ENCODE measurements at regions not wholly inside any gene's neighbourhood (a gene's known extent, or its start where the extent isn't known, plus 50 kb on each side); places are given as distances from the start of the nearest gene placed in this dataset.
A peak's percentile ranks its signal among the peaks of the same experiment; 100 is the strongest.

DNA sequence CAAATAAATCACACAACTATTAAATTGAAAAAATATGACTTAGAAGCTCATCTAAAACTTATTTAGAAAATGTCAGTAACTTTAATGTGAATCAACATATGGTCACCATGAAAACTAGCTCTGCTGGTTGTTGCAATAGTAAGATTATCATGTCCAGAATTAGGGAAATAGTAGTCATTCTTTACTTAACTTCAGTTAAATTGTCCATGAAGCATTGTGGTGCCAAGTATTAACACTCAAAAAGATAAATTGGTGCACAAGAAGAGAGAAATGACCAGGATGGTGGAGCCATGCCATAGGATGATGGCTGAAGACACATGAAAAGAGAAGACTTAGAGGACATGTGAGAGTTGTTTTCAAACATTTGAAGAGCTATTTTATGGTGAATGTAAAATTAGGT, 130.2 kb upstream of the PTGFR start:
- DNase-seq (ENCODE audit: low read depth) = no peak
- no peaks in the 10 kb centered on the region for H3K27me3 ChIP-seq (ENCODE audit: control insufficient read depth, insufficient read depth, low read length)
- CTCF ChIA-PET = interaction anchor here (0.9 kb wide), 1 partner anchor 21 kb away, joined by 3 read pairs; no protein-coding TSS in a partner anchor
- H3K4me3 ChIP-seq (ENCODE audit: low read depth, low read length) = no peak overlapping the region
- H3K36me3 ChIP-seq (ENCODE audit: control insufficient read depth, insufficient read depth, low read length) = no peaks in the 10 kb centered on the region
- POLR2A ChIA-PET = no interaction called here
- TF ChIP-seq CTCF (IDR thresholded peaks at IDR 0.05; ENCODE audit: insufficient read depth, low read depth, low read length) = no peak

DNA sequence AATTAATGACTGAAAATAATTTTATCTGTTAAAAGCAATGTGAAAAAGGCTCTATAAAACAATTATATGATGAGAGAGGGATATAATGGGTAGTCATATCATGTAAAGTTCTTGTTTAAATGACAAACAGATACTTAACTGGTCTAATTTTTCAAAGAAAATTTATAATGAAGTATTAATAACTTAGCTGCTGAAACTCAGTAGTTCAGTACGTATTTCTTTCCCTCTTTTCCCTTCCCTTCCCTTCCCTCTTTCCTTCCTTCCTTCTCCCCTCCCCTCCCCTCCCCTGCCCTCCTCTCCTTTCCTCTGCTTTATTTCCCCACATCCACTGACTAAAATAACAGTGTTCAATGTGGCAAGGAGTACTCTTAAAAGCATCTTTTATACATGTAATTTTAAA, 123.1 kb upstream of the PTGFR start:
- Histone ChIP-seq H3K27me3 (ENCODE audit: control insufficient read depth, insufficient read depth, low read length) (no peaks in the 10 kb centered on the region), H3K36me3 (ENCODE audit: control insufficient read depth, insufficient read depth, low read length) (no peaks in the 10 kb centered on the region), H3K4me3 (ENCODE audit: low read depth, low read length) (no peak overlapping the region)
- ChIA-PET CTCF (interaction anchor here (1.2 kb wide), 1 partner anchor 13 kb away, joined by 4 read pairs; no protein-coding TSS in a partner anchor), POLR2A (no interaction called here)
- TF ChIP-seq CTCF (IDR thresholded peaks at IDR 0.05; ENCODE audit: insufficient read depth, low read depth, low read length) = no peak
- DNase-seq (ENCODE audit: low read depth) = no peak

- DNase-seq (ENCODE audit: low read depth) = no peak
- Histone ChIP-seq H3K36me3 (ENCODE audit: control insufficient read depth, insufficient read depth, low read length) (no peaks in the 10 kb centered on the region), H3K4me3 (ENCODE audit: low read depth, low read length) (no peak overlapping the region), H3K27me3 (ENCODE audit: control insufficient read depth, insufficient read depth, low read length) (no peaks in the 10 kb centered on the region)
- no peak for TF ChIP-seq CTCF (IDR thresholded peaks at IDR 0.05; ENCODE audit: insufficient read depth, low read depth, low read length)
- CTCF ChIA-PET = interaction anchor here (0.6 kb wide), 1 partner anchor 1206 kb away, joined by 3 read pairs; no protein-coding TSS in a partner anchor
- POLR2A ChIA-PET = no interaction called here
Observed at GRCh38 chr1:78369546-78369945, 121.2 kb upstream of the PTGFR start.

GRCh38 chr1:78370356-78370755, 120.4 kb upstream of the PTGFR start:
- H3K4me3 ChIP-seq (ENCODE audit: low read depth, low read length) = no peak overlapping the region
- DNase-seq (ENCODE audit: low read depth) = peak; percentile 19
- CTCF ChIA-PET = interaction anchor here (0.6 kb wide), 1 partner anchor 359 kb away, joined by 3 read pairs; no protein-coding TSS in a partner anchor
- TF ChIP-seq CTCF (IDR thresholded peaks at IDR 0.05; ENCODE audit: insufficient read depth, low read depth, low read length) = no peak
- no peaks in the 10 kb centered on the region for H3K36me3 ChIP-seq (ENCODE audit: control insufficient read depth, insufficient read depth, low read length)
- POLR2A ChIA-PET = interaction anchor here (0.5 to 0.7 kb wide), 2 partner anchors 366 to 462 kb away, joined by 6 to 8 read pairs; partner anchors contain the start of gene DNAJB4
- no peaks in the 10 kb centered on the region for H3K27me3 ChIP-seq (ENCODE audit: control insufficient read depth, insufficient read depth, low read length)

- CTCF ChIA-PET = interaction anchor here (0.6 to 1.2 kb wide), 3 partner anchors 25 to 360 kb away, joined by 3 read pairs; no protein-coding TSS in a partner anchor
- H3K36me3 ChIP-seq (ENCODE audit: control insufficient read depth, insufficient read depth, low read length) = no peaks in the 10 kb centered on the region
- no peak for TF ChIP-seq CTCF (IDR thresholded peaks at IDR 0.05; ENCODE audit: insufficient read depth, low read depth, low read length)
- H3K4me3 ChIP-seq (ENCODE audit: low read depth, low read length) = no peak overlapping the region
- peak; percentile 58 for DNase-seq (ENCODE audit: low read depth)
- no peaks in the 10 kb centered on the region for H3K27me3 ChIP-seq (ENCODE audit: control insufficient read depth, insufficient read depth, low read length)
- POLR2A ChIA-PET = interaction anchor here (0.5 to 0.7 kb wide), 2 partner anchors 366 to 461 kb away, joined by 6 to 8 read pairs; partner anchors contain the start of gene DNAJB4
Observed at GRCh38 chr1:78370779-78371482, 119.8 kb upstream of the PTGFR start.

All from BJ (cell line).